HG03354 (cell line): ENCODE measurements at regions not wholly inside any gene's neighbourhood (a gene's known extent, or its start where the extent isn't known, plus 50 kb on each side); places are given as distances from the start of the nearest gene placed in this dataset.

Experiments used
- ATAC-seq: cut with Tn5 transposase; IDR thresholded peaks from one replicate; pipeline ENCODE4 v1.9.1; 2021; ENCODE audit warnings: mild to moderate bottlenecking; ENCODE audit not compliant: unreplicated experiment, poor library complexity, severe bottlenecking

DNA sequence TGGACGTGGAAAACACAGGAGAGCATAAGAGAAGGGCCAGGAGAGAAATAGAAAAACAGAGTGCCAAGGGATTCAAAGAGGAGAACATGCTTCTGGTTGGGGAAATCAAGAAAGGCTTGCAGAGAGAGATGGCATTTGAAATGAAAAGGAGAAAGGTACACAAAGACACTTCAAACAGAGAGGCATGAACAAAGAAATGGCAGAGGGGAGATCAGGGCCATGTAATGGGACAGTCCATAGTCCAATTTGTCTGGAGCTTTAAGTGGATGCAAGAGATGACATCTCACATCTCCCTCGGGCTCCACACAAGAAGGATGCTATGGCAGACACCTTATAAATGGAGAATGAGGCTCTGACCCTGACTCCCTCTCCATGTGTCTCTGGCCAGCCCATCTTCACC, 331.1 kb downstream of the MLLT3 start:
- no peak for ATAC-seq

DNA sequence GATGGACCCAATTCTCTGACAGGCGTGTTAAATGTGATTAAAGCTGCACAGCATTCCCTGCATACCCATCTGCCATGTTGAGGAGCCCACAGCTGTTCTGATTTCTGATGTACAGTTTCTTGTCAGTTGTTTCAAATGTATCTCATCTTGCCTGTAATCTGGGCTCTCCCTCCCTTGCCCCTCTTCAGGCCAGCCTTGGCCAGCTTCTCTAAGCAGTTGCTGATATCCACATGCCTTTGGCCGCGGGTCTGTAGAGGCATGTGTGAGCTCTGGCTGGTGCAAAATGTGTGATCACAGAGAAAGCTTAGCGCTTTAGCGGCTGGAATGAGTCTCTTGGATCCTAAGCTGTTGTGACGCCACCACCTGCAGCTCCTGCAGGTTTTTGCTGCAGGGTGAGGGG, 332.0 kb downstream of the MLLT3 start:
- ATAC-seq: no peak

DNA sequence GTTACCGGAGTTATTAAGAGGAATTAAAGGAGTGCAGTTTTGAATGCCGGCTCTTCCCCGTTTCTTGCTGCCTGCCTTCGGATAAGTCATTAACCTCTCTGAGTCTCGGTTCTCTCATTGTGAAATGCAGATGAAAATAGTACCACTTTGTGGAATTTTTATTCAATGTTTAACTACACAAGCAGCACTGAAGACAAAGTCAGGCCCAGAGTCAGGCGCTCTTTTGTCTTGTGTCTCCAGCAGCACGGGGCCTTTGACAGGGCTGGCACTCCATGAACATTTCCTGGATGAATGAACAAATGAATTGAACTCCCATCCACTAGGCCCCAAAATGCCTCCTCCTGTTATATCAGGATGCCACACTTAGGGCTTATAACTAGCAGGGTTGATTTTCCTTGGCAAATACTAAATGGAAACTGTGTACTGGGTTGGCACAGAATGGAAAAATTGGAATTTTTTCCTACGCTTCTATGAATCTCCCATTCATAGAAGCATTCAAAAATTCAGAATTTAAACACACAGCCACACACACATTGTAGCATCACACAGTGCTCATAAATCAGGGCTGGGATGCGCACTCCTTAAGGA, 332.8 kb downstream of the MLLT3 start:
- peak; percentile 31 for ATAC-seq

DNA sequence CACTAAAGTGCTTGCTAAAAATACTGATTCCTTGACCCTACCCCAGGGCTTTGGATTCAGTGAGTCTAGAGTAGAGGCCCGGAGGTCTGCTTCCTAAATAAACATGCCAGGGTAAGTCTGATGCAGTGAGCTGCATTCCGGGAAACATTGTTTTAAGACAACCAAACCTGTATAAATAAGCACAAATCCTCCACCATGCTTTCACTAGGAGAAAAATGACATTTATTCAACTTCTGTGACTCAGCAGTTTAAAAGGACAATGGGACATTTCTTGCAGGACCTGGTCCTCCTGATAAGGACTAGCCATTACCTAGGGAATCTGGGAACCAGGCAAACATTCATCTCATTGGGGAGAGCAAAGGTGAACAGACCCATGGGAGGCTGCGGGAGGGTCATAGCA, 335.3 kb downstream of the MLLT3 start:
- no peak for ATAC-seq

DNA sequence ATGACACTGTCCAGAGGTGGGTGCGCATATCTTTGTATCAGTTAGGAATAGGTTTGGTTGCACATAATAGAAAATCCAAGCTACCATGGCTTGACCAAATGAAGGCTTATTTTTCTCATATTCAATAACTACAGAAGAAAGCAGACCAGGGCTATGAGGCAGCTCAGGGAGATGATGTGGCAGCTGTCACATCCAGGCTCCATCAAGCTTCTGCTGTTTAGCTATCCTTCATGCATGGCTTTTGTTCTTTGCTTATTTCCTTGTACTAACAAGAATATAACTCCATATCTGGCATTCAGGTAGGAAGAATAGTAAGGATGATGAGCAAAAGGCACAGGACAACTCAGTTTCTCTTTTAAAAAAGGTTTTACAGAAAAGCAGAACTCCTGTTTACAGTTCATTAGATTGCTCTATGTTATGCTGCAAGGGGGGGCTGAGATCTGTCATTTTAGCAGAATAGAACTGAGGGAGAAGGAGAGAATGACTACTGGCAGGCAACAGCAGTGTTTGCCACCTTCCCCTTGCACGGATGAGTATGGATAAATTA, 336.1 kb downstream of the MLLT3 start:
- ATAC-seq: no peak

DNA sequence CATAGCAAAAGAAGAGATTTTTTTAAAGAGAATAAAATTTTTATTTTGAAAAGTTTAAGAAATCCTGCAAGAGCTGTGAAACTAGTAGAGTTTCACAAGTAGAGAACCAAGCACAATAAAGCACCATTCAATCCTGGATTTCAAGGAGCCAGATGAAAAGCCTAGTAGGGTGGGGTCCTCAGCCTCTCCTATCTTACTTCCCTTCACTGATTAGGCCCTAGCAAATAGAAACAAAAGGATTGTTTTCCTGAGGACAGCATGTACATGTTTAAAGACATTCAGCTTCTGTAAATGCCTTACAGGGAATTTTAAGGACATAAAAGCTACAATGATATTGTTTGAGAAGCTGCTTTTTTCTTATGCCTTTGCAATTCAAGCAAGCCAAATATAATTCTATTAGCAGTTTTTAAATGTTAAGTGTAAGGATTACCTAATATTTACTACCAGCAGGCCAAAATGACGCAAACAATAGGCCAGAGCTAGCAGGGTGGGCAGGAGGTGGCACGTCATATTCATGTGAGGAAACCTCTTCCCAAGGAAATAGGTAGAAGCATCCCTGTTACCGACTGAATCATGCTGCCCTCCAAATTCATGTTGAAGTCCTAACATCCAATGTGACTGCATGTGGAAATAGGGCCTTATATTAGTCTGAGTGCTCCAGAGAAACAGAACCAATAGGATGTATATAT, 337.6 kb downstream of the MLLT3 start:
- ATAC-seq: no peak

DNA sequence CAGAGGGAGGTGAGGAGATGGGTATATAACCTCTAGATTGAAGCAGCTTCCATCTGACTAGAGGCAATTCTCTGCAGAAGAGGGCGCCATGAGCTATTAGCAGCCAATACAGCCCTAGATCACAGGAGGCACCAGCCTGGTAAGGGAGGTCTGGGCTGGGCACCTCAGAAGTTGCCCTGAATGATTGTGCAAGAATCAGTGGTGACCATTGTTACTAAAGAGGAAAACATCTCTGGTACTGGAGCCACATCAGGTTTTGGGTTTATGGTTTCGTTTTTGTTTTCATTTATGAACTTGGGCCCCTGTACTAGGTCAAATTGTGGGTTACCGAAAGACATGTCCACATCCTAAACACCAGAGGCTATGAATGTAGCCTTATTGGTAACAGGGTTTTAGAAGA, 342.0 kb downstream of the MLLT3 start:
- no peak for ATAC-seq

DNA sequence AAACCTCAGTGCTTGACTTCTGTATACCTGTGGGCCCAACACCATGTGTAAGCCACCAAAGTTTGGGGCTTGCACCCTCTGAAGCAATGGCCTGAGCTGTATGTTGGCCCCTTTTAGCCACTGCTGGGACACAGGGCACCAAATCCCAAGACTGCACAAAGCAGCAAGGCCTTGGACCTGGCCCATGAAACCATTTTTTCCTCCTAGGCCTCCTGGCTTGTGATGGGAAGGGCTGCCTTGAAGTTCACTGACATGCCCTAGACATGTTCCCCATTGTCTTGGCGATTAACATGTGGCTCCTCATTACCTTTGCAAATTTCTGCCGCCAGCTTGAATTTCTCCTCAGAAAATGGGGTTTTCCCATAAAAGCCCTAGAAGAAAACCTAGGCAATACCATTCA, 345.5 kb downstream of the MLLT3 start:
- ATAC-seq: no peak

DNA sequence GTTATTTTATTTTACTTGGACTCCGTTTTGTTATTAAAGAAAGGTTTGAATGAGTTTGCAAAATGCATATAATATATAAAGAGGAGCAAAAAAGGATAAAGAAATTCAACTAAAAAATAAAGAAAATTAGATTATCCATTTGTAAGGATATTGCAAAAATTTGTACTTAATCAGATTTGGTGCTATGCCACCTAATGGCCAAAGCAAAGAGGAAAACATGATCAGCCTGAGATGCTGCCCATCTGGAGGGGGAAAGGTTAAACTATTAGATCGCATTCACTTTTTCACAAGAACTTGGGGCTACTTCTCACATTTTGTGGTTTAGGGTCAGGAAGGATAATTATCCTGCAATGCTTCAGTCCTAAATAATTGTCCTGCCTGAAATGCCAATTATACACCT, 350.6 kb downstream of the MLLT3 start:
- ATAC-seq: no peak

DNA sequence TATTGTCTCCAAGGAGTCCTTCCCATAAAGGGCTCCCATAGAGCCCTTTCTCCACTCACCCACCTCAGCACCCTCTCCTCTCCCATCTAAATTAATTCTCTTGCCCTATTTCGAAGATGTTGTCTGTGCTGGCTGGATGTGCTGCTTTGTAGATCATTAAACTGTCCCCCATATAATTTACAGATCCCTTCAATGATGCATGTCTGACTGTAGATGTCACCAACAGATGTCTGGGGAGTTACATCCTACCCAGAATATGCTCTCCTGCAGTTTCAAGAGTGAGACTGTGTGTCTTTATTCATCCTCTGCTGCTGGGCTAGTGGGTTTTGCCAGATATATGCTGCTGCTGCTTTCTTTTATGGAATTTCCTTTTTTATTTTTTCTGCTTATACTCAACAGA, 351.2 kb downstream of the MLLT3 start:
- ATAC-seq: no peak

DNA sequence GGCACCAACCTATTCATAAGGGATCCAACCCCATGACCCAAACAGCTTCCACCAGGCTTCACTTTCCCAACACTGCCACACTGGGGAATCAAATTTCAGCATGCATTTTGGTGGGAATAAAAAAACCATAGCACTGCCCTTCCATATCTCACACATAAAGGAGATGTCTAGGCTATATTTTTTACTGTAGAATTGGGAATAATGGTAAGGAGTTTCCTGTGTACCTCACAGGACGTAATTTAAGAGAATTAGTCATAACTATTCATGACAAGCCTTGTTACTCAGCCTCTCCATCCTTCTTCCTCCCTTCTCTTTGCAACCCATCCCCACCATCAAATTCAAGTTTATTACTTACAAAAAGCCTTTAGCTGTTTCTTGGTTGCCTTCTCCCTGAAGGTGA, 352.1 kb downstream of the MLLT3 start:
- no peak for ATAC-seq

DNA sequence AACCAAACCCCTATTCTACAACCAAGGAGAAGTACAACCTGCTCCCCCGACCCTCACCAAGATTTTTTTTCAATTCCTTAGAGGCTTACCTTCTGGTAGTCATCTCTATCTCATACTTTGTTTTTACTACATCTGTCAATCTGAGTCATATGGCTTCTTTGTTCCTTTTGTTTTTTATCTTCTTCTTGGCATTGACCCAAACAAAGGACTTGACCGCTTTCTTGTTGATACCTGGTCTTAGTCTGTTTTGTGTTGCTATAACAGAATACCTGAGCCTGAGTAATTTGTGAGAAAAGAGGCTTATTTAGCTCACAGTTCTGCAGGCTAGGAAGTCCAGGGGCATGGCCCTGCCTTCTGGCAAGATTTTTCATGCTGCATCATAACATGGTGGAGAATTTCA, 352.7 kb downstream of the MLLT3 start:
- ATAC-seq: no peak

DNA sequence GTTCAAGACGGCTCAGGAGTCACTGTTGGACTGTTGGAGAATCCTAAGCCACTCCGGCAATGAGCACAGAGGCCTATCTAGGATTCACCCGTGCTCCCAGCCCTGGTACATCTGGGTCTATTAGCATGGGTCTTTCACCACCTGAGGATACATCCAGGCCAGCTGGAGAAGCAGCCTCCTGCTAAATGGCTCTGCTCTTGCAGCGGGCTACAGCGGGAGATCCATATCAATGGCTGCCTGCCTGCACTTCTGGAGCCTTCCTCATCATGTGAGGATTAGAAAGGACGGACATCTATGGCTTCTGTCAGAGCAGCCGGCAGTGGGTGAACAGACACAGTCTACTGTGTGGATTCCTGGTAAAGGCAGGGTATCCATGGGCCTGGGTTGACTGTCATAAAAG, 357.4 kb downstream of the MLLT3 start:
- ATAC-seq: no peak

DNA sequence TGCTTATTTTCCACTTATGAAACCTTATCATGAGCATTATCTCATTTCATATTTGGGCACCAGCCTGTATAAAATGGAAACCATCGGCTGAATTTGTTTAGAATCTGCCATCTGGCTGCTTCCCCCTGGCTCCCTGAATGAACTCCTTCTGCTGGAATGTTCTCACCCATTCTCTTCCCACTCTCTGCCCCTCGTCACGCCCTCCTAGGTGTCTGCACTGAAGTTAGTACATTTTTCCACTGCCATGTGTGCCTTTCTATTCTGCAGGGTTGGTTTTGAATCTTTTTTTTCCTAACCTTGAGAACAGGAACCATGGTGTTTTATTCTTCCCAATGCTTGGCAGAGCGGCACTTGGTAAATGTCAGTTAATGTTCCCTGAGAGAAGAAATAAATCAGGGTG, 359.7 kb downstream of the MLLT3 start:
- no peak for ATAC-seq

DNA sequence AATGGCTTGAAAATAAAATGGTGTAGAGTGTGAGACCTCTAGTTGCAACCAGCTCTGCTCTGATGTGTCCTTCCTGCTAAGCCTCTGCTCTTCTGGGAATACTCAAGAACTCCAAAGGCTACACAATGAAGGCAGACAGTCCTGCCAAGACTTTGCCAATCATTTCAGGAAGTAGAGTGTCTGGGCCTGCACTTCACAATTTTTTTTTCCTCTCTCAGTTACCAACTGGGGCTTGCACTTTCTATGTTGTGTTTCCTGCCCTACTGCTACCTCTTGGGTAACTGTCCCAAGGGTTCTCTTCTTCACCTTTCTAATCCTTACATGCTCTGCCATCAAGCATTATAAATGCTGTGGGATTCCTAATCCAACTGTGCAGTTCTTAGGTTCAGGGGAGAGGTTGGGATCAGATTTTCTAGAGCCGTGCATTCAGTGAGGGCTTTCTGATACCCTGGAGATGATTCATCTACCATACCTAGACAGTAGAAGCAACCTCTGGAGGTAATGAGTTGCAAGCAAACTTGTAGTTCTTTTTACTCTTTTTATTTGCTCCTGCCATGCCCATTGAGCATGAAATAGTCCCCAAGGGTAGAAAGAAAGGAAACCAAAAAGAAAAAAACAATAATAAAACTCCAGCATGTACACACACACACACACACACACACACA, 365.9 kb downstream of the MLLT3 start:
- no peak for ATAC-seq

DNA sequence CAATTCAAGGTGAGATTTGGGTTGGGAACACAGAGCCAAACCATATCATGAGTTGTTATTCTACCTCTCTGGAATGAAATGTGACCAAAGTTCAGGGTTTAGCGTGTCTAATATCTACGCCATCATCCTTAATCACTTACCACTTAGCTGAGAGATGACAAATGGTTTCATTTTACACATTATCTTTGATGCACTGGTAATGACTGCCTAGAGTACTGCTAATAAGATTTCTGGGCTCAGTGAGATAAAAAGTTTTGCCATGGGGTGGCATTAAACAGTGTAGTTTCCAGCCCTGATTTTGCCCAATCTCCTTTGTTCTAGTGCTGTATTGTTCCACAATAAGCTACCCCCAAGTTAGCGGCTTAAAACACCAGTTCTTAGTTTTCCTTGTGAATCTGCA, 367.2 kb downstream of the MLLT3 start:
- ATAC-seq: no peak

DNA sequence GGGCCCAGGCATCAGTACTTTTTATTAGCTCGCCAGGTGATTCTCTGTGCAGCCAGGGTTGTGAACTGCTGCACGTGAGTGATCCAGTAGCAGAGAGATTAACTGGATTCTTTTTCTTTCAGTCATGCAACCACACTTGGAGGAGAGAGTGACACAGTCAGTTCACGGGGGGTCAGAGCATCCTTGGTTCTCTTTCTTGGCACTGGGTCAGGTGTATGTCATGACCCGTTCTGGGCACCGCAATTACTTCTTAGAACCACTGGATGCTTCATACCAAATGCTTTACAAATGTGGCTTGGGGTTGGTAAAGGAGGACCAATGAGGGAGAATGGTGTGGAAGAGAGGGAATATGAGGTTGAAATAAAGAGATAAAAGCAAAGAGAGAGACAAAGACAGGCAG, 368.7 kb downstream of the MLLT3 start:
- ATAC-seq: no peak

DNA sequence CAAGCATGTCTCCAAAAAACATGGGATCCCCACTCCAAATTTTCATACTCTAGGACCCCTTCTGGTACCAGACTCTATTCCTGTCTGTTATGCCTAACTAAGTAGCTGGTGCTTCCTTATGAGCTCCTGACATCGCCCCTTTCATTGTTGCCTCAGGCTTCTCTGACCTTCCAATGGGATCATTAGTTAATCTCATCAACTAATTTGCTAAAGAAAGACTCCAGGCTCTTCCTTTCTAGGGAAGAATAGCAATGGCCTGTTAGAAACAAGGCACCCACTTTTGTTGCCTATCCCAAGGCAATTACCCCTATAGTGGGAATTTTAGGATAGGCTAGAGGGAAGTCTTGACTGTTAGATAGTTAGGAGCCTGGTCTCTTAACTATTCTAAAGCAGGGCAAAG, 369.5 kb downstream of the MLLT3 start:
- ATAC-seq: no peak

DNA sequence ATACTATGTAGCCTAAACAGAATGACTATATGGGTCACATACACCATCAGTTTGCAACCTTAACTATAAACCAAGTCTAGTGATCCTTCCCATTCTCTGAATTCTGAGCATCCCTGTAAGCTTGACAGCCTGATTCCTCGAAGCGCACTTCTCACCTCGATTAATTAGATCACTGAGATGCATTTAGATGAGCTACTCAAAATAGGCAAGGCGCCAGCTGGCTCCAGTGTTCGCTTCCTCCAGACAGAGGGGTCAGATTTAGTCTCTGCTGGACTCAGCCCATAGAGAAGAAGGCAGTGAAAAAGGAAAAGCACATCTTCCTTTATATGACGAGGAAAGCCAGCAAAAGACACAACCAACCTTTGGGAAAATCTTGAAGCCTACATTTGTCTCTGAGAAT, 371.5 kb downstream of the MLLT3 start:
- no peak for ATAC-seq

DNA sequence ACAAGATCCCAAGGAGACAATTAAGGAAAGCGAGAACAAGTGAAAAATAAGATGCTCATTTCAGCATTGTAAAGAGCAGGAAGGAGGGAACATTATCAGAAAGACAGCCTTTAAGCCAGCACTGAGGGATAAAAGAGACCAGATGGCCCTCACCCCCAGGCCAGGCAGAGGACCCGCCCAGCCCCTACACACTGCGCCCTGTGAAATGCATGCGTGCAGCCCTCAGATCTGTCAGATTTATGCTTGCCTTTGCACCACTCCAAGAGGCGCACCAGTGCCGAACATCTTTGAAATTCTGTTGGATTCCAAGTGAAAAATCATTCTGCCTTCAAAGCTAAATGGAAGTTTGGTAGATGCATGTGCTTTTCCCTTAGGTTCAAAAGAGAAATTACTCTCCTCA, 378.0 kb downstream of the MLLT3 start:
- no peak for ATAC-seq

DNA sequence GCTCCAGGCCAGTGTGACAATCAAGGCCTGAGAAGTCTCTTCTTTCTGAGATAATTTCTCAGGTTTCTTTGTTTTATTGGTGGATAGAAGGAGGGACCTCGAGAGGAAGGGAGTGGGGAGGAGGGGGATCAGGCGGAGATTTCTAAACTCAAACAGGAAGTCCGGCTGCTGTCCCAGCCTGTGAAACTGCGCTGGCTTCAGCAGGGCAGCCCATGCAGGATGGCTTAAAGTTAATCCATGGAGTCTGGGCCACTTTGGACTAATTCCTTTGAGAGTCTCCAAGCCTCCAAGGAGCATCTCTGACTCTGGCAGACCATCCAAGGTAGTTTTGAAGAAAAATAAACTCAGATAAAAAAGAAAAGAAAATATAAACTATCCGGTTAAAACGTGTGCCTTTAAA, 378.5 kb downstream of the MLLT3 start:
- no peak for ATAC-seq
